Liver (tissue), 8 donors: ENCODE measurements at regions not wholly inside any gene's neighbourhood (a gene's known extent, or its start where the extent isn't known, plus 50 kb on each side); places are given as distances from the start of the nearest gene placed in this dataset.

Experiments used
- DNase-seq: peaks from one replicate; pipeline ENCODE4 v3.0.0-alpha.2; 2017; ENCODE audit warnings: low spot score
- H3K27ac ChIP-seq, 2 donors: one replicate each; pipeline ENCODE4 v1.7.0; 2013; ENCODE audit warnings: inconsistent platforms in 2 of 2, low read length in 2 of 2, control low read depth in 1 of 2, low read depth in 1 of 2, mild to moderate bottlenecking in 1 of 2
- H3K27me3 ChIP-seq, 4 donors: one replicate each; pipeline versions ENCODE4 v1.6.1 to v1.7.0; 2013; ENCODE audit warnings: low read length in 3 of 4, inconsistent platforms in 1 of 4, mild to moderate bottlenecking in 1 of 4, moderate library complexity in 1 of 4; ENCODE audit not compliant: control insufficient read depth in 4 of 4, insufficient read depth in 4 of 4
- H3K36me3 ChIP-seq, 4 donors: one replicate each; pipeline versions ENCODE4 v1.6.1 to v1.7.0; 2013; ENCODE audit warnings: low read length in 3 of 4, mild to moderate bottlenecking in 3 of 4, low read depth in 1 of 4, moderate library complexity in 1 of 4; ENCODE audit not compliant: control insufficient read depth in 4 of 4, insufficient read depth in 3 of 4
- H3K4me1 ChIP-seq, 4 donors: one replicate each; pipeline versions ENCODE4 v1.6.1 to v1.7.0; 2013; ENCODE audit warnings: low read length in 3 of 4, mild to moderate bottlenecking in 3 of 4, moderate library complexity in 1 of 4; ENCODE audit not compliant: control insufficient read depth in 4 of 4, insufficient read depth in 4 of 4
- H3K4me3 ChIP-seq, 3 donors: one replicate each; pipeline versions ENCODE4 v1.6.1 to v1.7.0; 2013; ENCODE audit warnings: low read length in 3 of 3, control low read depth in 1 of 3, low read depth in 1 of 3, mild to moderate bottlenecking in 1 of 3
- H3K9ac ChIP-seq, 2 donors: one replicate each; pipeline ENCODE4 v1.7.0; 2013; ENCODE audit warnings: low read length in 2 of 2, mild to moderate bottlenecking in 2 of 2, moderate library complexity in 2 of 2, control low read depth in 1 of 2, low read depth in 1 of 2
- H3K9me3 ChIP-seq, 4 donors: one replicate each; pipeline versions ENCODE4 v1.6.1 to v1.7.0; 2013; ENCODE audit warnings: low read length in 3 of 4; ENCODE audit not compliant: control insufficient read depth in 4 of 4
- ATF3 ChIP-seq: IDR thresholded peaks from 2 replicates; pipeline ENCODE4 v1.6.1; 2016; ENCODE audit warnings: antibody characterized with exemption
- CTCF ChIP-seq: fragments of 150-350 bp; IDR thresholded peaks from 2 replicates; pipeline ENCODE4 v1.5.1; 2017; ENCODE audit warnings: improper control_type of control experiment, low read depth, low read length; ENCODE audit not compliant: missing input control
- EGR1 ChIP-seq, 2 donors: IDR thresholded peaks; 2 replicates each; pipeline ENCODE4 v1.6.1; 2016 to 2018; ENCODE audit warnings: antibody characterized with exemption in 2 of 2, low read depth in 2 of 2
- FOXA1 ChIP-seq: IDR thresholded peaks from 2 replicates; pipeline ENCODE4 v1.6.1; 2016; ENCODE audit warnings: antibody characterized with exemption
- FOXA2 ChIP-seq: IDR thresholded peaks from 2 replicates; pipeline ENCODE4 v1.6.1; 2016; ENCODE audit warnings: antibody characterized with exemption
- GABPA ChIP-seq, 2 donors: IDR thresholded peaks in 1 of 2; conservative IDR thresholded peaks in 1 of 2; 2 replicates each; pipeline ENCODE4 v1.6.1; 2016; ENCODE audit warnings: antibody characterized with exemption in 2 of 2, mild to moderate bottlenecking in 1 of 2, moderate library complexity in 1 of 2
- HNF4A ChIP-seq, 2 donors: conservative IDR thresholded peaks; 2 replicates each; pipeline ENCODE4 v1.6.1; 2016; ENCODE audit warnings: antibody characterized with exemption in 2 of 2, mild to moderate bottlenecking in 2 of 2
- HNF4G ChIP-seq: IDR thresholded peaks from 2 replicates; pipeline ENCODE4 v1.6.1; 2016; ENCODE audit warnings: antibody characterized with exemption
- JUND ChIP-seq, 2 donors: IDR thresholded peaks; 2 replicates each; pipeline ENCODE4 v1.6.1; 2016; ENCODE audit warnings: antibody characterized with exemption in 2 of 2
- MAX ChIP-seq: IDR thresholded peaks from 2 replicates; pipeline ENCODE4 v1.6.1; 2016; ENCODE audit warnings: antibody characterized with exemption
- NR2F2 ChIP-seq: IDR thresholded peaks from 2 replicates; pipeline ENCODE4 v1.6.1; 2016; ENCODE audit warnings: antibody characterized with exemption
- RAD21 ChIP-seq, 2 donors: IDR thresholded peaks; 2 replicates each; pipeline ENCODE4 v1.6.1; 2016; ENCODE audit warnings: antibody characterized with exemption in 2 of 2, mild to moderate bottlenecking in 2 of 2
- REST ChIP-seq: IDR thresholded peaks from 2 replicates; pipeline ENCODE4 v1.6.1; 2016; ENCODE audit warnings: antibody characterized with exemption, mild to moderate bottlenecking
- RXRA ChIP-seq, 2 donors: IDR thresholded peaks; 2 replicates each; pipeline ENCODE4 v1.6.1; 2017 to 2018; ENCODE audit warnings: antibody characterized with exemption in 2 of 2, mild to moderate bottlenecking in 1 of 2
- SP1 ChIP-seq: IDR thresholded peaks from 2 replicates; pipeline ENCODE4 v1.6.1; 2018; ENCODE audit warnings: antibody characterized with exemption, mild to moderate bottlenecking
- TAF1 ChIP-seq: conservative IDR thresholded peaks from 2 replicates; pipeline ENCODE4 v1.6.1; 2016; ENCODE audit warnings: antibody characterized with exemption, mild to moderate bottlenecking
- YY1 ChIP-seq: IDR thresholded peaks from 2 replicates; pipeline ENCODE4 v1.6.1; 2016; ENCODE audit warnings: antibody characterized with exemption, mild to moderate bottlenecking
- ZBTB33 ChIP-seq: IDR thresholded peaks from 2 replicates; pipeline ENCODE4 v1.6.1; 2016; ENCODE audit warnings: antibody characterized with exemption
- WGBS: extraction: QIAGEN DNeasy Blood & Tissue Kit; methylation state at CpG from one replicate; pipeline ENCODE4 v1.1.7; 2013; 5-methylcytosine and 5-hydroxymethylcytosine counted together
- donor health status: healthy.
- donor health status: healthy.
- donor health status: healthy.
- donor health status: healthy.
- donor health status: healthy.

DNA sequence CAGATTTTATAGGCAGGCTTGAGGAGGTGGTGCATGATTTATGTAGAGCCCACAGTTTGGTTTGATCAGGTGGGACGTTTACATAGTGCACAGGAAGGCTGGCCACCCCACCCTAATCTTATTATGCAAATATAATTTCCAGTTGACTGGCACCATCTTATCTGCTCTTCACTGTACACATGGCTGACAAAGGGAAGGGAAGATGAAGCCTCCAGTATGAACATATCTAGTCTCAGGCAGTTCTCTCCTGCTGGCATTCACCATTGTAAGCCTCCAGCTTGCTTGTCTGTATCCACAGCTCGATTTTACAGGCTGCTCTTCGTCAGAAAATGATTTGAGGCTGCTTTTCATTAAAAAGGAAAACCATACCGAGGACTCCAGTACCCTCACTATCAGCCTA lies 278.3 kb downstream of the TECRL start (continued):
- TF ChIP-seq ZBTB33 (no peak), CTCF (no peak), MAX (no peak)

- H3K9ac ChIP-seq: no peak overlapping the region
- no peaks in the 10 kb centered on the region for H3K4me1 ChIP-seq
- H3K4me3 ChIP-seq: no peak overlapping the region
- H3K36me3 ChIP-seq: no peaks in the 10 kb centered on the region
- no peak overlapping the region for H3K27ac ChIP-seq
- H3K9me3 ChIP-seq: peaks cover 0 to 3% (median 0%) of the 10 kb centered on the region in 4 donors
- no peaks in the 10 kb centered on the region for H3K27me3 ChIP-seq
- TF ChIP-seq EGR1 (IDR thresholded peaks at IDR 0.05; ENCODE audit: low read depth in 2 of 2) (no peak), FOXA2 (no peak), GABPA (IDR thresholded peaks at IDR 0.05 in 1 of 2, conservative IDR thresholded peaks at IDR 0.05 in 1 of 2) (no peak), HNF4A (conservative IDR thresholded peaks at IDR 0.05) (no peak), YY1 (no peak), FOXA1 (no peak), NR2F2 (no peak), JUND (IDR thresholded peaks at IDR 0.05) (no peak), SP1 (no peak), ATF3 (no peak), HNF4G (no peak), RXRA (IDR thresholded peaks at IDR 0.05) (no peak), ZBTB33 (no peak), CTCF (no peak), MAX (no peak), TAF1 (no peak), REST (no peak), RAD21 (IDR thresholded peaks at IDR 0.05) (no peak)
- DNase-seq: no peak
- 40% methylated on average over 1 of the region's 1 CpG for WGBS
Measured at GRCh38 chr4:64125354-64125753, 283.9 kb downstream of the TECRL start.
